NCI-H345 (cell line): ENCODE measurements at regions not wholly inside any gene's neighbourhood (a gene's known extent, or its start where the extent isn't known, plus 50 kb on each side); places are given as distances from the start of the nearest gene placed in this dataset.

ENCODE experiments used
- DNase-seq: peaks from one replicate; lab custom pipeline; 2025; lab: John Stamatoyannopoulos, UW

DNA sequence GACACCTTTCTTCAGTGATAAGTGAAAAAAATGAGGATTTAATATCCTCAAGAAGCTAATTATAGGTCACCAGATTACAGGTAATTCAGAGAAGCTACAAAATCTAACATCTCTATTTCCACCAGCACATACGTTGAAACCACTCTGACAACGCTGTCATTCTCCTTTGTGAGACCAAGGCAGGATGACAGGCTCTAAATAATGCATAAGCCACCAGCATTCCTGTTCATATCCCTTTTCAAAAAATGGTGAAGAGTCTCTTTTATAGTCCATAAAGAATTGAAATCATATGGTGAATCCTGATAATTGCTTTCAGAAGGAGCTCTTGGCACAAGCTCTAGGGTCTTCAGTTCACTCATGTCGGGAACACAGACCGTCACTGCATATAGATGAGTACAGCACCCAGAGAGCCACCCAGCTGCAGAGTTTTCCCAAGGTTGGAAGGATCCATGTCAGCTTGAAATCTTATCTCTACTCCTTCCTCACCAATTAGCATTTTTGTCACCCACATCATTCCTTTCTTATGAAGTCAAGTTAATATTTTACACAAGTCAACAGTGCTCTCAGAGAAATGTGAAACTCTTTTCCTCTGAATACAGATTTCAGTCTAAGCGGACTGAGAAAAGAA is 431.4 kb downstream of the TBC1D4 start:
- no peak for DNase-seq

DNA sequence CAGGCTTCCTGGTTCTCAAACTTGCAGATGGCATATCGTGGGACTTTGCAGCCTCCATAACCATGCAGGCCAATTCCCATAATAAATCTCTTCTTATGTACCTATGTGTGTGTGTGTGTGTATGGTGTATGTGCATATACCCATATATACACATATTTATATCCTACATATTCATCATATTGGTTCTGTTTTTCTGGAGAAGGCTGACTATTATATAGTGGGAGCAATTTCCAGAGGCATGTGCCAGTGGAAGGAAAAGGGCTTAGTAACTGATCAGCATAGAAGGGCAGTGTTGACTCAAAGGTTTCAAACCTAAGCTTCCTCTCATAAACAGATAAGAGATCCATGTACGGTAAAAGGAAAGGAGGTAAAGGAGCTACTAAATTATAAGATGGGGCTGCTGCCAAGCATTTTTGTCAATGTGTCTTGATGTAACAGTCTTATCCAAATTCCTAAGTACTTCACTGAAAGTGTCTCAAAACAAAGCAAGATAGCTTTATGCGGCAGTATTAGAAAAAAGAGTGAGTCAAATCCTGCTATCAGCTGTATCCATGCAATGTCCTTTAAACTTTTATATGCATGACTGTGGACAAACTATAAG is 432.1 kb downstream of the TBC1D4 start:
- no peak for DNase-seq

DNA sequence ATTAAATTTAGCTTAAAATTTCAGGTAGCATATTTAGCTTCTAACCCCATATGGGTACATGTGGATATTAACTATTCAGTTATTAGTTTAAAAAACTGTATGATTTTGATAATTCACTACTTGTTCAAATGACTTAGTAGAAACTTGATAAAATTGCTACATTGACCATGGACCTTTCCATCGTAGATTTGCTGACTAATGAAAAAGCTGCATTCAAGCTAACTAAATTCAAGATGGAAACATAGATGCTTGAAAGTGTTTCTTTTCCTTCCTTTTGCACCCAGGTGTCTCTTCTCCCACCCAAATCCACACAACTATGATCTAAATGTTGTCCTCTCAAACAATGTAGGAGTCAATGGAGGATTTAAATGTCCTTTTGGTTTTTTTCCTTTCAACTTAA is 439.2 kb downstream of the TBC1D4 start:
- DNase-seq, result no peak

DNA sequence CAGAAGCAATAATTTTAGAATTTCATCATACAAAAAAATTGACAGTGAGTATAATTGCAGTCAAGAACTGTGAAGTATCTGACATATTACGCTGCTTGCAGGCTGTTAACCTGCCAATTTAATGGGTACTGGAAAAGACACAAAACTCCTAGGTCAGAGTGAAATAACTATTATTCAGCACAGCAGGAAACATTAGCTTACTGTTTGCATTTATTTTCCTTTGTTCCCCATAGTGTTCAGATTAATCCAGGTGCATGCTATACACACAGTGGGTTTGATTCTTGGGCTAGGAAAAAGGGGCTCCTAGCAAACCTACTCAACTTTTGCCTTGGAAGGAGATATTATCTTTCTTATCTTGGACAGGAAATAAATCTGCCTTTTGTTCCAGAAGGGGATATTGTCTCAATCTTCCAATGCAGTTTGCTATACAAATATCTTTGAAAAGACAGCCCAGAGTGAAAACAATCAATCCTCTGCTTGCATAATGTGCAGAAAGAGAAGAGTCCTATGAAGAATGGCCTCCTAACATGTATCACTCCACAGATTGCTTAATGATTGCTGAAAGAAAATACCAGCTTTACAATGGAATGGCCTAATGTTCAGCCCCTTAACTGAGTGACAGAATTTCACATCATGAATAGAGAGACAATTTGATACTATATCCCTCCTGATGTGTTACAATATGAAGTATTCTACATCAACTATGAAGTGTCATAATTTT is 443.4 kb downstream of the TBC1D4 start:
- peak; percentile 26 for DNase-seq

DNA sequence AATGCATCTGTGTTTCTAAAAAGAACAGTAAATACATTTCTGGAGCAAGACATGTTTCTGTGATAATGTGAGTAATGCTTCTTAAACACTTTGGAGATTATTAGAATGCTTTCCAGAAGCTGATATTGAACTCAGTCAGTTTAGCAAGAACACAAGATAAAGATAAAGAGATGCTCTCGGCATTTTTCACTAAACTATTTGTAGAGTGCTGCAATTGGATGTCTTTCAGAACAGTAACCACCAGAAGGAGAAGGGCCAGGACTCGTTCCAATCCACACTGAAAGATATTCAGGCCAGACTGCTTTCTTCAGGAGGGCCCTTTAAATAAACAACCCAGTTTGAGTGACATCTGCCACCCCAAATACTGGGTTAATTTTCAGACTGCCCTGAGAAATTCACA is 456.0 kb downstream of the TBC1D4 start:
- no peak for DNase-seq

DNA sequence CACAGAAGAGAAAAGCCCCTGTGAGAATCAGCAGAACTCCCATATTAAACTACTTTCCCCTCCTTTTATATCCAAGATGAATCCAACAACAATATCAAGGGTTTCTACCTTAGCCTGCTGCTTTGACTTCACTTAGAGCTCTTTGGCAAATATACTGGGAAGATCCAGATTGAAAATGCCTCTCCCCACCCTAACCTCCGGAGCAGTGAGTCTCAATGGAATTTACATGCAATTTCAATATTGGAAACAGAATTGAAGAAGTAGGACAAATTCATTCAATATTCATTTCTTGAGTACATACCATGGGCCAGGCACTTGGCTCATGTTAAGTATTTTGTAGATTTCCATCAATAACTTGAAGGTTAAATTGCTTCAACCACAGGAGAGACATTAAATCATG is 457.4 kb downstream of the TBC1D4 start:
- no peak for DNase-seq

DNA sequence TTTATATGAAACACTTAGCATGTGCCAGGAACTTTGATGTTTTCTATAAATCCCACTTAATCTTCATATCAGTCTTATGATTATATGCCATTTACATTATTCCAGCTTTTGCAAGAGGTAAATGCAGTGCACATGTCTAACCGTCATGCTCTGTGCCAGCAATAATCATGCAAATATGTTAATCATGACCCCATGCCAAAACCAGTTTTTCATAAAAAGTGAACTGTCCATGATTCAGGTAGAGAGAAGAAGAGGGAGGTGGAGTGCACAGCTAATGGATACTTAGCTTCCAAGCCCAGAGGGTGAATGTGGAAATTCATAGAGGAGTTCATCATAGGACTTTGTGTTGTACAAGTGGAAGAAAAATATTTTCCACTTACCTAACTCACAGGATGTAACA is 458.4 kb downstream of the TBC1D4 start:
- DNase-seq, result no peak

DNA sequence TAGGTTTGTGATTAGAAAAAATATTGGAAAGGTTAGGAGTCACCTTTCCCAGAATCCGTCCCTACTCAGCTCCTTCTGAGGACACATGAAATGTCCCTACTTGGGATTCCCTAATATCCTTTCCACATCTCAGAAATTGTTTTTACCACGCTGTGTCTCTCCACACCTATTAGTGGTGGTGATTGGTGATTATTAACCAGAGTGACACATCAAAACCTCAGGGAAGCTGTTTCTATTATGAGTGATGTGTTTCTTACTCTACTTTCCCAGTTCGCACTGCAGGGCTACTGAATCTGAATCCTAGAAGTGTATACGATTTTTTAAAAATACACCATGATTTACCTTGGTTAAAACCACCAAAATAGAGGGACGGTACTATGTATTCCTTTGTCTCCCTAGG is 460.8 kb downstream of the TBC1D4 start:
- DNase-seq, result no peak

DNA sequence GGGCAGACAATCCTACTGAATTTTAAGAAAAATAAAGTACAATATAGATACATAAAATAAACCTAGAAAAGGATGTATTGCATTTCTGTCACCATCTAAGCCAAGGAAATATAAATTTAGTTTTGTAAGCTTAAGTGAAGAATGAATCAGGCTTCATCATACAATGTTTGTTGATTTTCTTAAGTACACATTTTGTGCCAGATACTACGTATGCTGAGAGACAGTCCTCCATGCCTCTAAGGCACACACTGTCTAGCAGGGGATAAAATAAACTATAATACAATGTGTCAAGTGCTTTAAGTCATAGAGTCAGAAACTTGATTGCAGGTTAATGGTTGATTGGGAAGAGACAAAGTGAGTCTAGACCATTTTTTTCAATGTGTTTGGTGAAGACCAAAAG is 465.7 kb downstream of the TBC1D4 start:
- DNase-seq, result peak; percentile 34

DNA sequence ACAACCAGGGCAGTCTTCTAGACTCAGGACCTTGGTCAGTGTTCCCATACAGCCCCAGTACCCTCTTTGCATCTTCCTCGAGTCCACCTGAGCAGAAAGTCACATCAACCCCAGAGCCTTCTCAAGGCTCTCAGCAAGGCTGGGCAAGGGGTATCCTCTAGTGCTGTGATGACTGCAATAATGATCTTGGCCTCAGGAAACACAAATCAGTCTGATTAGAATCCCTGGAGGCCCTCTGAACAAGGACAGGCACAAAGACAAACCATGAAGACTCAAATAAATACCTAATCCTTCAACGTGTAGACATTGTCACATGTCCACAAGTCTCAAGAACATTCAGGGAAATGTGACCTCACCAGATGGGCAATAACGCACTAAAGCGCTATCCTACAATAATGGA is 468.2 kb downstream of the TBC1D4 start:
- DNase-seq, result no peak

DNA sequence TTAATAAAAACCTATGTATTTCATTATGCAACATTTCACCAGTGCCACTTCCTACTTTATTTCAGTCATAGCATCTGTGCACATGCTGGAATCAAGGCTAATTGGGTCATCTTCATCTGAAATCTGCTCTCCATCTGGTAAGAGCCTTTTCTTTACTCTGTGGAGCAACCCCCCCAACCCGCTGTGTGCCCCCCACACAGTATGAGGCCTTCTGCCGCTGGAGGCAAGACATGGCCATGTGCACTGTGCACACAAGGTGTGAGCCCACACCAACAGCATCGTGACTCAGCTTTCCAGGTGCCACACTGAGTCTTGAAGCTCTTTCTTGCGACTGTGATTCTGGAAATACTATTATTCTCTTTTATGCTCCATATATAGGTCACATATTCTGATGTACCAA is 471.0 kb downstream of the TBC1D4 start:
- no peak for DNase-seq

DNA sequence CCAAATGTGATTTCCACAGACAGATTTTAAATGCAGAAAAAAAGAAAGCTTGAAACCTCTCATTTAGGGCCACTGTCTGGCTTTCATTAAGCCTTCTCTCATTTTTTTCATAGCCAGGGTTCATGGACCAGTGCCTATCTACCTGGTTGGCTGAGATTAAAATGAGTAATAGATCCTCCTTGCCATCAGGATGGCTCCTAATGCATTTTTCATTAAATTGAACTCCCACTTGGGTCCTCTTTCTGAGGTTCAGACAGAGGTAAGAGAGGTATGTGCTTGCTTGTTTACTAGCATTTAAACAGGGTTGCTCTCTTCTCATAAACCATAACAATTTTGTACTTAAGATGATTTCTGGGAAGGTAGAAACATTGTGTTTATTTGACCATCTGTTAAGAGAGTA is 473.0 kb downstream of the TBC1D4 start:
- no peak for DNase-seq

DNA sequence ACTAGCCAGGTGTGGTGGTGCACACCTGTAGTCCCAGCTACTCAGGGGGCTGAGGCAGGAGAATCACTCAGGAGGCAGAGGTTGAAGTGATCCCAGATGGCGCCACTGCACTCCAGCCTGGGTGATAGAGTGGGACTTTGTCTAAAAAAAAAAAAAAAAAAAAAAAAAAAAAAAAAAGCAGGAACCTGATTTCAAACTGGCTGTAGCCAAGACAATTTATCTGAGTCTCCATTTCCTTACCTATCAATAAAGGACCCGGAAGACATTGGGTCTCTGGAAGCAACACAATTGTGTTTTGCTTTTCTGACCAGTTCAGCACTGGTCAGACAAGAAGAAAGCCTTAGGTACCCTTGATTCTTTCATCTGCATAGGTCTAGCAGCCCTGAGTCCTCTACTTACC is 491.0 kb downstream of the TBC1D4 start:
- no peak for DNase-seq

DNA sequence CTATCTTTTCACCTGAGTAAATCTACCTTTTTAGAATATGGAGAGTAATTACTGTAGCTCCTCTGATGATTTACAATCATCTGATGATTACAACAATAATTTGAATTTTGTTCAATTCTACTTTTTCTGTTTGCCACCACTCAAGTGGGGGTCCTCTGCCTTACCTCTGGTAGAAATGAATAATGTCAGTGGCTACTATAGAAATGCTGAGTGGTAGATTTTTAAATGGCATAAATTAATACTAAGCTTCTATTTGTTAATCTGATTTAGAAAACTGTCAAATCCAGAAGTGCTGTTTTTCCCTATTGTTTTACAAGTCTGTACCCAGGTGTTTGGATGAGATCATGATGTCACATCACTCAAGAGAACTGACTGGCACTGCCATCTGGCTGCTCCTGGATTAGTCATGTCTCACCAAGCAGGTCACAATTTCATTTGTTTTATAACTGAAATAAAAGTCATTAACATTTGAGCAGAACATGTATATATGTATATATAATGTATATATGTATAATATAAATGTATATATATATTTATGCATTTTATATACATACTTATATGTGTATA is 494.8 kb downstream of the TBC1D4 start:
- DNase-seq, result no peak

DNA sequence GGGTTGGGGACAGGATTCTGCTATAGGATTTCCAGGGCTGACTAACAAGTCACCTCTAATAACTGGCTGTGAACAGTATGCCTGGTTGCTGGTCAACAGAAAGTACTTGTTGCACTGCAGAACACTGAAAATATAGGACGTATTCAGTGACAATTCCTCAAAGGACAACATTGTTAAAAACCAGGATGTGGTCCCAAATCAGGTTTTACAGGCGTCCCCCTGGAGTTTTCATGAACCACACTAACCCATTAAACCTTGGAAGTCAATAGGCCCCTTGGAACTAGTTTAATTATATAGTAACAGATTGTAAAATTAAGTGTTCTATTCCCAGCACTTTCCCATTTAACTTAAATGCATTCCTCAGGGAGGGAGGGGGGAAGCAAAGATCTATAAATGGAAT is 495.4 kb downstream of the TBC1D4 start:
- DNase-seq, result no peak

DNA sequence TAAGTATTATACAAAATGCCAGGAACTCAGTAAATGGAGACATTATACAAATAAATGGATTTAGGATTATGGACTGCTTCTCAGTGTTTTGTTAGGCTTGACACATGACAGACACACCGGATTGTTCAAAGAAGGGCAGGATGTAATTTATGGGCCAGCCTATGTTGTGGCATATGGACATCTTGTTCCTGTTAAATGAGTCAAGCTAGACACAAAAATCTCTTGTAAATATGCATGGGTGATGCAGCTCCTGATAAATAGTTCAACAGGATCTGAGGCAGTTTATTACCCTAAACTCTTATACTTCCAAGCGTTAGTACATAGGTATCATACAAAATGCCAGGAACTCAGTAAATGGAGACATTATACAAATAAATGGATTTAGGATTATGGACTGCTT is 502.3 kb downstream of the TBC1D4 start:
- DNase-seq, result no peak

DNA sequence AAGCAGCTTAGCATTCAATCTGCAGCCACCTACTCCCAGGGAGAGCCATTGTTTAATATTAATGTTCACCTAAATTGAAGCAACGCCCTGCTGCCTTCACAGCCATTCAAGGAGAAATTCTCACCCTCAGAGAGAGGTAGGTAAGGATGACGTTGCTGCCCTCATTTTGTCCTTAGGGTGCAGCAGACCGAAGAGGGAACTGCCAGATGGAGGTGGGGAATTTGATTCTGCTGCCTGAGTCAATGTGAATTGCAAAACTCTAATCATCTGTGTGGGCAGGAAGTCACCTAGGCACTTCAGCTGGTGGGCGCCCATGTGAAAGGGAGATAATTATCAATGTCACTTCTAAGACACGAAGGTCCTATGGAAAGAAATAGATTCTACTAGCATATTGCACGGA is 503.4 kb downstream of the TBC1D4 start:
- DNase-seq, result no peak

DNA sequence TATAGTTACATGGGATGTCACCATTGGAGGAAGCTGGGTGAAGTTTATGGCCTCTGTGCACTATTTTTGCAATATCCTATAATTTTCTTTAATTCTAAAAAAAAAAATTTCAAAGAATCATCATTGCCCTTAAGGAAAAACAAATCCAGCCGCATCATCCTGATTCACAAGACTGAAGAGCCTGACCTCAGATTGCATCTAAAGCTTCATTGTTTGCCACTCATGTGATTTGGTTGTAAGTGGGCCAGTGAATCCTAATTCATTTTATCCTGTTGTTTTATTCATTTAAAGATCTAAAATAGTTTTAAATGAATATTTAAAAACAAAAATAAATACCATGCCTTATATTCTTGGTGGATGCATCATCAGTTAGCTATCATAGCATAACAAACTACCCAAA is 504.5 kb downstream of the TBC1D4 start:
- no peak for DNase-seq

DNA sequence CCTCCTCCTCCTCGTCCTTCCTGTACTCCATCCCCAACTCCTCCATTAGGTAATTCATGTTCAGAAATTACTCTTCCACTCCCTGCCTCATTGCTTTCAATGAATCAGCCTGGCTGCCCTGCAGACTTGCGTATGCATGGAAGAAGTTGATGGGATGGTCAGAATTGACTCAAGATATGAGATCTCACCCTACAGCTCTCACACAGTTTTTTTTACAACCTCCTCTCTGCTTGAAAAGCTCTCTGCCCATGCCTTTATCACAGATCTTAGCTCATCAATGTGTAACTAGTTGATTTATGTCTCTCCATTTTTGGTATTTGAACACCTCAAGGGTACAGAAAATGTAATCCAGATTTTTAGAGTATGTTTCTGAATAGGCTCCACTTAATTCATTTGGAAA is 506.9 kb downstream of the TBC1D4 start:
- DNase-seq, result no peak

DNA sequence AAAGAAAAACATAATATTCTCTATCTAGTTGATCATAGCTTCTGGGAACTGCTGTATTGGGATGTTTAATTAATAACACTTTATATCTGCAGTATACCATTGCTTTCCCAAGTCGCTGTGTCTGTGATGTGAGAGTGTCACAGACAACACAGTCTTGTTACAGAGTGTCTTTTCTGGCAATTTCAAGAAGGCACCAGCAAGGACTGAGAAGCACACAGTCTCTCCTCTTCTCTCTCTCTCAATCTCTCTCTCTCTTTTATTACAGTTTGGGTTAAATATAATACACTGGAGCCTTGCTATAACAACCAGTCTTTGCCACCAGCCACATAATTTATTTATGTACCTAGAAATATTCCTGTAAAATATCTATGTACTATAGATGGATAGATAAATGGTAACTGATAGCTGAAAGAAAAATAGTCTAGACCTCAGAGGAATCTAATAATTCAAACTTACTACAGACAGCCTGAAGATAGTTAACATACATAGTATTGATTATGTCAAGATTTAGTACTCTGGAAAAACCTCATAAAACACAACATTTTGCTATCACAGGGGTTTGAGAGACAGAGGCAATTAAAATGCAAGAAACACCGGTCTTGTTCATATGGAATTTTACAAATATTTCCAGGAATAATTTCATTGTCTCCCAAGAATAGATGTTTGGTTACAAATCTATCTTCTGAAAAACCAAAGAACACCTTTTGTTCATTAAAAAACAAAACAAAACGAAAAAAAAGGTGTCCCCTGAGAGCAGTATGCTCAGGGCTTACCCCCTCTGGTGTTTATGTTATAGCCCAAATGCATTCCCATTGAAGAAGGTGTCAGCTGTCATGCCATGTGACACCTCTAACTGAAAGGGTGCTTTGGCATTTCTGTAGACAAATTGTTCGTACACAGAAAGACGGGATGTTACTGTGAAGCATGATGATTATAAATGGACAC is 507.8 kb downstream of the TBC1D4 start:
- DNase-seq, result no peak

DNA sequence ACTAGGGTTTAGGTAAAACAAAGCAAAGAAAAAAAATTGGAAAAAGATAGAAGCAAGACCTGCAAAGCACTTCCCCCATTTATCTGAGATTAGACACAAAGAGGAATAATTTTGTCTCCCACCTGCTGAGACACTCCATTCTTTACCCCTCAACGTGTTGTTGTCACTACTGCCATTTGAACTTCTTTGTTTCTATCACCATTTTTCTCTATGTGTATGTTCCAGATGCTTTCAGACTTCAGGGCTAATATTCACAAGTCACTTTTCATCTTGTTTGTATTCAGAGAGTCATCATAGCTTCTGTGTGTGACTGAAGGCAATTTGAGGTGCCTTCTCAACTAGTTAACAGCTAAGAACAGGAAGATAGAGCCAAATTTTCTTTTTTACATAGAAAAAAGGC is 512.5 kb downstream of the TBC1D4 start:
- DNase-seq, result no peak

DNA sequence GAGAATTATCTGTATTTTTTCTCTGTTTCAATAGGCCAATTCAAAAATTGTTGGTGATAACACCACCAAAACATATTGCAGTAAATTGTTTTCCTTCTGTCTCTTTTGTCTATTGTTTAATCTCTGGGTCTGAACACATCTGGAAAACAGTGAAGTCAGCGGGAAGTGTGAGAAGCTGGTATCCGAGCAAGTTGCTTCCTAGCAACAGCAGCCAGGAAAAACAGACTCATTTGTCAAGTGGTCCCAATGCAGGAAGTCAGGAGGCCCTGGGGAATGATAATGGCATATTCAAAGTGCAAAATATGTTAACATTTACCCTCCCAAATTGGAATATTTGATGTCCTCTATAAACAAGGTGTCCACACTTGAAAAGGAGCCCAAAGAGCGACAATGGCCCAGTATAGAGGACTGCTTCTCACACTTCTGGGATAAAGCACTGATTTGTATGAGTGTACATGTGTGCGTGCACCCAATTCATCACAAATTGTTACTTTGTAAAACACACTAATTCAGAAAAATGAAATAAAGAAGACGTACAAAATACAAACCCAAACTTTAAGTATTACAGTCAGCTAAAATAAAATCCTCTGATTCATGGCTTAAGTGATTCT is 515.0 kb downstream of the TBC1D4 start:
- peak; percentile 9 for DNase-seq
